ENCODE measurements at regions not wholly inside any gene's neighbourhood (a gene's known extent, or its start where the extent isn't known, plus 50 kb on each side); places are given as distances from the start of the nearest gene placed in this dataset.

GRCh38 chr2:12210016-12210933 is 463.8 kb downstream of the LPIN1 start:
- TF ChIP-seq CTCF (IDR thresholded peaks at IDR 0.05) (no peak), ZFX (IDR thresholded peaks at IDR 0.05; ENCODE audit: borderline replicate concordance) (no peak)

DNA sequence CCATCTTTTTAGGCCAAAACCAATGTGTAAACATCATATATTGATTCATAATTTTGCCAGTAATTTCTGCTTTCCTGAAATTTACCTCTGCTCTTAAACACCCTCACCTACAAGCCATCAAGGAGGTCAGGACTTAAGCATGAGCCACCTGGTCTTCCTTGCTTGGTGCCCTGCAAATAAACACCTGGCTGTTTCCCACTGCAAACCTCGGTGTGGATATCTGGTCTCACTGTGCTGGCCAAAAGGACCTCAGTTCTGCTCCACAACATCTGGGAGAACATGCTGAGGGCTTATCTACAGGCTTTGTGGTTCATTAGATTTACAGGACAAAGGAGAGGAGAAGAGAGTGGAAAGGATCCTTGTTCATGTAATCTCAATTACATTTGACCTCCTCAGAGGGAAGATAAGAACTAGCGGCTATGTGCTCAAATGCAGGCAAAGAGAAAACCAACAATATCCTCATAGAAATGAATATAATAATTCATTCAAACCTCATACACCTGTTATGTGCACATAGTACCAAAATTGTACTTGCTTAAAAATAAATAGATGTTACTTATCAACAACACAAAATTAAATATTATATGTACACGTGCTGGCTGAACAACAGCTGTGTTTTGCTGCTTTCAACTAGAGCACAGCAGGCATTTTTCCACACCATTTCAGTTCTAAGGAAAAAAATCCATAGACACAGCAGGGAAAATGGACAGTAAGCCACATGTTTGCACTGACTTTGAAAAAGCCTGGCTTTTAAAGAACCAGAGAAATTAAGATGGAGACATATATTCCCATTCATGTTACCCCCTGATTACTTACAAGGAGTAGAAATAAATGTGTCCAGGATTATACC is 465.1 kb downstream of the LPIN1 start:
- H3K27ac ChIP-seq = no peak overlapping the region
- TF ChIP-seq CTCF (IDR thresholded peaks at IDR 0.05) (no peak), ZFX (IDR thresholded peaks at IDR 0.05; ENCODE audit: borderline replicate concordance) (no peak)

More at GRCh38 chr2:12210016-12210933, 463.8 kb downstream of the LPIN1 start:
- H3K27ac ChIP-seq = no peak overlapping the region

DNA sequence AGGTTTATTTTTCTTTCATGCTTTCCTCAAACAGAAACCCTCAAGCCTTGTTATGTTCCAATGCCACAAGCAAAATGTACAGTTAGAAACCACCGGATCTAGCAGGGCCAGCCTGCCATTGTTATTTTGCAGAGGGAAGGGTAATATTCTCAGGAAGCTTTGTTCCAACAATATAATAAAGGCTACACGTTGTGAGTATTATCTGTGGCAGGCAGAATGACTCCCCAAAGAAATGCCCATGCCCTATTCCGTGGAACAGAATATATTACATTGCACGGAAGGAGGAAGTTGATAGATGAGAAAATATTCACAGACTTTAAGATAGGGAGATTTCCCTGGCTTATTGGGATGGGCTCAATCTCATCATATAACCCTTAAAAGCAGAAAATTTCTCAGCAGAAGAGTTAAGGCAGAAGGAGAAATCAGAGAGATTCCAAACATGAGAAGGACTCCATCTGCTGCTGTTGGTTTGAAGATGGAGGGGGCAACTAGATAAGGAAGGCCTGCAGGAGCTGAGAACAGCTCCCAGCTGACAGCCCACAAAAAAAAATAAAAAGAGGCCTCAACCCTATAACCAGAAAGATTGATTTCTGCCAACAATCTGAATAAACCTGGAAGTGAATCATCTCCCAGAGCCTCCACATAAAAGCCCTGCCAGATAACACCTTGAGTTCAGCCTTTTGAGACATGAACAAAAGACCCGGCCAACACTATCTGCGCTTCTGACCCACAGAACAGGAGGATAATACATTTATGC is 466.6 kb downstream of the LPIN1 start:
- no peak for TF ChIP-seq CTCF (IDR thresholded peaks at IDR 0.05)
- no peak for TF ChIP-seq ZFX (IDR thresholded peaks at IDR 0.05; ENCODE audit: borderline replicate concordance)
- no peak overlapping the region for H3K27ac ChIP-seq

DNA sequence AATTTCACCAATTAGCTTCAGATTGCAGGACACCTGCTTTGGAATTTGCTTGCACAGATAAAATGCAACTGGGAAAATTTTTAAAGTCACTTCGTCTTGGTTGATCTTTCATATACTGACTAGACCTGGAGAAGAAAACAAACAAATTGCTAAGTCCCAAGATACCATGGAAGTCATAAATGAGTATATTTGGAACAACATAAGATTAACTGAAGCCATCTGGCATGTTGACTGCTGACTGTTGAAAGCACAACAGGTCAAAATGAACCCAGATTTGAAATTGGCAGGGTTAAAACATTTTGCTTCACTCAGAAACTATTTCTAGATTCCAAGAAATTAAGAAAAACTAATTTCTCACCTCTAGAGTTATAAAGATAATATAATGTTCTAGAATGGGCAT is 470.7 kb downstream of the LPIN1 start:
- TF ChIP-seq CTCF (IDR thresholded peaks at IDR 0.05) (no peak), ZFX (IDR thresholded peaks at IDR 0.05; ENCODE audit: borderline replicate concordance) (no peak)
- no peak overlapping the region for H3K27ac ChIP-seq

GRCh38 chr2:12219761-12220160 is 473.3 kb downstream of the LPIN1 start:
- TF ChIP-seq ZFX (IDR thresholded peaks at IDR 0.05; ENCODE audit: borderline replicate concordance) (no peak), CTCF (IDR thresholded peaks at IDR 0.05) (no peak)
- H3K27ac ChIP-seq = no peak overlapping the region

GRCh38 chr2:12221584-12221983 is 475.2 kb downstream of the LPIN1 start:
- TF ChIP-seq ZFX (IDR thresholded peaks at IDR 0.05; ENCODE audit: borderline replicate concordance) (no peak), CTCF (IDR thresholded peaks at IDR 0.05) (no peak)
- no peak overlapping the region for H3K27ac ChIP-seq

Measured in 22Rv1 (cell line).